Chondrocyte (in vitro differentiated cells): ENCODE measurements at regions not wholly inside any gene's neighbourhood (a gene's known extent, or its start where the extent isn't known, plus 50 kb on each side); places are given as distances from the start of the nearest gene placed in this dataset.
"Not testable (repeated sequence)": the region's sequence is repeated elsewhere in the genome, so short reads cannot be mapped to it uniquely, and the experiment has no call there.

Source experiments
- DNase-seq: peaks from one replicate; pipeline ENCODE4 v3.0.0; 2021; ENCODE audit warnings: mixed read lengths, low spot score
- H3K27ac Mint-ChIP-seq: one replicate; pipeline ENCODE4 v1.8.0; 2021; ENCODE audit warnings: mild to moderate bottlenecking, moderate library complexity, mixed read lengths; ENCODE audit not compliant: unreplicated experiment
- H3K27me3 Mint-ChIP-seq: 2 replicates; pipeline ENCODE4 v1.8.0; 2021; ENCODE audit warnings: low read depth, mixed read lengths
- H3K36me3 Mint-ChIP-seq: 2 replicates; pipeline ENCODE4 v1.8.0; 2021; ENCODE audit warnings: low read depth, mixed read lengths
- H3K4me1 Mint-ChIP-seq: 2 replicates; pipeline ENCODE4 v1.8.0; 2021; ENCODE audit warnings: low read depth, mild to moderate bottlenecking, mixed read lengths
- H3K4me3 Mint-ChIP-seq: one replicate; pipeline ENCODE4 v1.8.0; 2021; ENCODE audit warnings: mild to moderate bottlenecking, moderate library complexity, mixed read lengths; ENCODE audit not compliant: unreplicated experiment
- H3K9me3 Mint-ChIP-seq: 2 replicates; pipeline ENCODE4 v1.8.0; 2021; ENCODE audit warnings: low read depth, mixed read lengths
- CTCF ChIP-seq: fragments of 200-600 bp; sonication (generic); IDR thresholded peaks from 2 replicates; pipeline ENCODE4 v1.5.0; 2021; ENCODE audit warnings: antibody characterized with exemption, mild to moderate bottlenecking, moderate library complexity

DNA sequence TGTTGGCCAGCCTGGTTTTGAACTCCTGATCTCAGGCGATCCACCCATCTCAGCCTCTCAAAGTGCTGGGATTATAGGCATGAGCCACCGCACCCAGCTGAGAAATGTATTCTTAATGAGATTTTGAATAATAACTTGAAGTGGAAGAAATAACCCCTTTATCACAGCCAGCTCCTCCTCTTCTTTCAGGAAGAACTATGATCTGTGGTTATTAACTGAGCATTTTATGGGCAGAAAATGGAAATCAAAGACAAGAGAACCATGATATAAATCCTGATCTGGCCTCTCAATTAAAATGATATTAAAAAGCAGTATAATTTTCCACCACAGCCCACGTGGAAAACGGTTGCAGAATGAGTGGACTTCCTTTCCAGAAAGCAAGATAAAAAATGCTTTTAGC, 206.6 kb downstream of the PRELID2 start:
- Mint-ChIP-seq H3K36me3 (no peaks in the 10 kb centered on the region), H3K27me3 (no peaks in the 10 kb centered on the region), H3K9me3 (peaks cover 10% of the 10 kb centered on the region), H3K27ac (no peak overlapping the region), H3K4me1 (no peaks in the 10 kb centered on the region), H3K4me3 (no peak overlapping the region)
- DNase-seq = no peak
- no peak for TF ChIP-seq CTCF

- Mint-ChIP-seq H3K27ac (no peak overlapping the region), H3K4me1 (no peaks in the 10 kb centered on the region), H3K36me3 (no peaks in the 10 kb centered on the region), H3K9me3 (peaks cover 17% of the 10 kb centered on the region), H3K4me3 (no peak overlapping the region), H3K27me3 (no peaks in the 10 kb centered on the region)
- TF ChIP-seq CTCF = no peak
- DNase-seq = no peak
These were observed 215.3 kb downstream of the PRELID2 start for GRCh38 chr5:145619806-145620310.

GRCh38 chr5:145616739-145617138, 218.4 kb downstream of the PRELID2 start:
- H3K36me3 Mint-ChIP-seq, H3K27me3 Mint-ChIP-seq, DNase-seq, H3K27ac Mint-ChIP-seq, H3K4me1 Mint-ChIP-seq, H3K4me3 Mint-ChIP-seq: not testable (repeated sequence)
- H3K9me3 Mint-ChIP-seq = peaks cover 19% of the 10 kb centered on the region

GRCh38 chr5:145598983-145599382, 236.2 kb downstream of the PRELID2 start:
- H3K4me3 Mint-ChIP-seq = no peak overlapping the region
- H3K4me1 Mint-ChIP-seq = no peaks in the 10 kb centered on the region
- no peaks in the 10 kb centered on the region for H3K36me3 Mint-ChIP-seq
- TF ChIP-seq CTCF = no peak
- no peak overlapping the region for H3K27ac Mint-ChIP-seq
- no peak for DNase-seq
- H3K9me3 Mint-ChIP-seq = no peaks in the 10 kb centered on the region
- no peaks in the 10 kb centered on the region for H3K27me3 Mint-ChIP-seq

DNA sequence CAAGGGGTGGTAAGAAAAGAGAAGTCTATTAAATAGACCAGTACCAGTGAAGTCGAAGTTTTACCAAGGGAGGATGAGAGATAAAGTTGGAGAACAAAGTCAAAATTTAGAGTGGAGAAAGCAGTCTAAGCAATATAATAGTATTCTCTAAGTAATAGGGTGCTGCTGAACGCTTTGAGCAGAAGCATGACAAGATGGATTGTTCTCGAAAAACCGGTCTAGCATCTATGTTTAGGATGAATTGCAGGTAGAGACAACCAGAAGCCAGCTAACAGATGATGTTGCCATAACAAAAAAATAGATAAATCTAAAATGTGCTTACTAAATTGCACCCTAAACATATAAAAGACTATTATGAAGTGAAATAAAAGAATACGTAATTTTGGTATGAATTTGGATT, 237.0 kb downstream of the PRELID2 start:
- TF ChIP-seq CTCF = no peak
- DNase-seq = no peak
- no peak overlapping the region for H3K4me3 Mint-ChIP-seq
- H3K27me3 Mint-ChIP-seq = no peaks in the 10 kb centered on the region
- H3K27ac Mint-ChIP-seq = no peak overlapping the region
- no peaks in the 10 kb centered on the region for H3K9me3 Mint-ChIP-seq
- H3K4me1 Mint-ChIP-seq = no peaks in the 10 kb centered on the region
- no peaks in the 10 kb centered on the region for H3K36me3 Mint-ChIP-seq

DNA sequence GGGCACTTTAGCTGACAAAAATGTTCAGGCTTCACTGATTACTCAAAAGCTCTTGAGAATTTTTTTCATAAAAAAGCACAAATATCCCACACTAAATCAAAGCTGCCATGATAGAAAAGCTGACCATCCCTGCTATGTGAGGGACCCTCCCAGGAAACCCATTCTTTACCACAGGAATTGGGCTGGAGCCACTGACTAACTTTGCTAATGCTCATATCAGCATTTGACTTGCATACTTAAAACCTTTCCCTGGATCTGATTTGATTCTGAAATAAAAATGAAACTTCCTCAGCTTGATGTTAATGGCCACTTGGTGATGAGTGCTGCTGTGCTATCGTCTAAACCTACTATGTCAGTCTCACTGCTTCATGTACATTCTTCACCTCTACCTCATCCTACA, 243.6 kb downstream of the PRELID2 start:
- Mint-ChIP-seq H3K4me1 (peaks cover 13% of the 10 kb centered on the region), H3K36me3 (no peaks in the 10 kb centered on the region), H3K27ac (no peak overlapping the region), H3K9me3 (no peaks in the 10 kb centered on the region), H3K4me3 (no peak overlapping the region), H3K27me3 (no peaks in the 10 kb centered on the region)
- TF ChIP-seq CTCF = no peak
- DNase-seq = no peak
